ENCODE measurements at regions not wholly inside any gene's neighbourhood (a gene's known extent, or its start where the extent isn't known, plus 50 kb on each side); places are given as distances from the start of the nearest gene placed in this dataset.

- H3K79me2 ChIP-seq (ENCODE audit: insufficient read depth, low read length) = no peaks in the 10 kb centered on the region
- H3K23ac ChIP-seq (ENCODE audit: insufficient read length, low read depth, low read length) = no peak overlapping the region
- no peak overlapping the region for H3K27ac ChIP-seq (ENCODE audit: insufficient read length, low read depth, low read length)
- no peaks in the 10 kb centered on the region for H3K9me3 ChIP-seq (ENCODE audit: control insufficient read depth, low read depth, low read length)
- no peak overlapping the region for H2AFZ ChIP-seq (ENCODE audit: low read length)
- H3K56ac ChIP-seq (ENCODE audit: insufficient read length, low read depth, low read length) = no peak overlapping the region
- no peak overlapping the region for H3K4me2 ChIP-seq (ENCODE audit: insufficient read depth, insufficient read length, low read length)
- DNase-seq = no peak
- H3K14ac ChIP-seq (ENCODE audit: insufficient read depth, low read length) = no peak overlapping the region
- no peaks in the 10 kb centered on the region for H4K20me1 ChIP-seq (ENCODE audit: control insufficient read depth, insufficient read depth, insufficient read length)
- no peaks in the 10 kb centered on the region for H3K4me1 ChIP-seq (ENCODE audit: insufficient read depth, low read length)
- no peak overlapping the region for H3K9ac ChIP-seq (ENCODE audit: extremely low read depth, insufficient read length, low read length)
- no peaks in the 10 kb centered on the region for H3K23me2 ChIP-seq (ENCODE audit: insufficient read length, low read depth, low read length, poor library complexity, severe bottlenecking)
- H3K4me3 Mint-ChIP-seq = no peak overlapping the region
- no peak overlapping the region for H2BK120ac ChIP-seq (ENCODE audit: low read depth, low read length, poor library complexity, severe bottlenecking)
- no peak overlapping the region for H2BK15ac ChIP-seq (ENCODE audit: low read depth, low read length)
- H3K27ac Mint-ChIP-seq = no peak overlapping the region
- no peak overlapping the region for H3K4ac ChIP-seq (ENCODE audit: low read depth, low read length)
- no peak overlapping the region for H2BK5ac ChIP-seq (ENCODE audit: insufficient read length, low read length)
- no peak overlapping the region for H4K8ac ChIP-seq (replicated peaks; ENCODE audit: insufficient read length, low read depth, low read length)
- no peak overlapping the region for H4K5ac ChIP-seq (ENCODE audit: insufficient read length, low read depth, low read length)
- no peaks in the 10 kb centered on the region for H3K36me3 Mint-ChIP-seq (ENCODE audit: insufficient read depth in 1 of 3, low read depth in 3 of 3)
- H3K79me1 ChIP-seq (ENCODE audit: insufficient read depth, low read depth, low read length, poor library complexity, severe bottlenecking) = no peaks in the 10 kb centered on the region
- H3K18ac ChIP-seq (ENCODE audit: insufficient read length, low read depth, low read length) = no peak overlapping the region
- TF ChIP-seq CTCF (conservative IDR thresholded peaks at IDR 0.05) = no peak
- H3K9me3 Mint-ChIP-seq = peaks cover 0 to 3% of the 10 kb centered on the region in 2 experiments; a peak in 2 of 5 replicates
- no peaks in the 10 kb centered on the region for H3K27me3 ChIP-seq (ENCODE audit: insufficient read depth, low read length)
- no peak overlapping the region for H2AK5ac ChIP-seq (ENCODE audit: insufficient read length, low read length)
- H2BK20ac ChIP-seq (ENCODE audit: low read depth, low read length, poor library complexity, severe bottlenecking) = no peak overlapping the region
- H3T11ph ChIP-seq (ENCODE audit: low read length) = no peak overlapping the region
- no peaks in the 10 kb centered on the region for H3K27me3 Mint-ChIP-seq (ENCODE audit: low read depth)
- H3K4me1 Mint-ChIP-seq = no peaks in the 10 kb centered on the region
- no peak overlapping the region for H2BK12ac ChIP-seq (ENCODE audit: insufficient read length, low read depth, low read length)
- H4K91ac ChIP-seq (ENCODE audit: insufficient read length, low read depth, low read length) = no peak overlapping the region
Measured at GRCh38 chr3:87420171-87420570, 143.8 kb upstream of the POU1F1 start.

All from H9 (cell line).